Cardiac muscle cell (in vitro differentiated cells and primary cell): ENCODE measurements at regions not wholly inside any gene's neighbourhood (a gene's known extent, or its start where the extent isn't known, plus 50 kb on each side); places are given as distances from the start of the nearest gene placed in this dataset.

Experiments used
- DNase-seq, 2 donors: peaks; one replicate each; pipeline versions ENCODE4 v3.0.0 to v3.0.0-alpha.2; 2010 to 2017; ENCODE audit warnings: low read depth in 1 of 2, low spot score in 1 of 2
- H3K27ac ChIP-seq: fragments of 200-600 bp; sonication (generic); 2 replicates; pipeline ENCODE4 v1.5.1; 2016
- H3K27me3 ChIP-seq: fragments of 200-600 bp; sonication (generic); 2 replicates; pipeline ENCODE4 v1.6.0; 2016; ENCODE audit warnings: control low read depth
- H3K36me3 ChIP-seq: fragments of 200-600 bp; sonication (generic); 2 replicates; pipeline ENCODE4 v1.5.1; 2016; ENCODE audit warnings: control low read depth
- H3K4me1 ChIP-seq: fragments of 200-600 bp; sonication (generic); 2 replicates; pipeline ENCODE4 v1.8.1; 2017; ENCODE audit warnings: low read depth, mild to moderate bottlenecking, mixed run types
- H3K4me3 ChIP-seq: fragments of 200-600 bp; sonication (generic); 2 replicates; pipeline ENCODE4 v1.5.1; 2016; ENCODE audit warnings: mild to moderate bottlenecking
- H3K9me3 ChIP-seq: fragments of 200-600 bp; sonication (generic); 2 replicates; pipeline ENCODE4 v1.5.1; 2017; ENCODE audit warnings: low read depth, mild to moderate bottlenecking, control low read depth
- TF ChIP-seq, protein P1 (sequence below): IDR thresholded peaks from 2 replicates; pipeline ENCODE4 v1.5.1; 2012; ENCODE audit warnings: low read depth, mild to moderate bottlenecking, low read length

GRCh38 chr4:137193564-137193963, 338.7 kb downstream of the PCDH18 start:
- no peak for DNase-seq
- no peak overlapping the region for H3K4me3 ChIP-seq
- no peaks in the 10 kb centered on the region for H3K27me3 ChIP-seq
- TF ChIP-seq, protein P1, sequence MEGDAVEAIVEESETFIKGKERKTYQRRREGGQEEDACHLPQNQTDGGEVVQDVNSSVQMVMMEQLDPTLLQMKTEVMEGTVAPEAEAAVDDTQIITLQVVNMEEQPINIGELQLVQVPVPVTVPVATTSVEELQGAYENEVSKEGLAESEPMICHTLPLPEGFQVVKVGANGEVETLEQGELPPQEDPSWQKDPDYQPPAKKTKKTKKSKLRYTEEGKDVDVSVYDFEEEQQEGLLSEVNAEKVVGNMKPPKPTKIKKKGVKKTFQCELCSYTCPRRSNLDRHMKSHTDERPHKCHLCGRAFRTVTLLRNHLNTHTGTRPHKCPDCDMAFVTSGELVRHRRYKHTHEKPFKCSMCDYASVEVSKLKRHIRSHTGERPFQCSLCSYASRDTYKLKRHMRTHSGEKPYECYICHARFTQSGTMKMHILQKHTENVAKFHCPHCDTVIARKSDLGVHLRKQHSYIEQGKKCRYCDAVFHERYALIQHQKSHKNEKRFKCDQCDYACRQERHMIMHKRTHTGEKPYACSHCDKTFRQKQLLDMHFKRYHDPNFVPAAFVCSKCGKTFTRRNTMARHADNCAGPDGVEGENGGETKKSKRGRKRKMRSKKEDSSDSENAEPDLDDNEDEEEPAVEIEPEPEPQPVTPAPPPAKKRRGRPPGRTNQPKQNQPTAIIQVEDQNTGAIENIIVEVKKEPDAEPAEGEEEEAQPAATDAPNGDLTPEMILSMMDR, result no peak
- no peaks in the 10 kb centered on the region for H3K36me3 ChIP-seq
- no peak overlapping the region for H3K27ac ChIP-seq
- H3K9me3 ChIP-seq, result no peaks in the 10 kb centered on the region
- no peaks in the 10 kb centered on the region for H3K4me1 ChIP-seq

DNA sequence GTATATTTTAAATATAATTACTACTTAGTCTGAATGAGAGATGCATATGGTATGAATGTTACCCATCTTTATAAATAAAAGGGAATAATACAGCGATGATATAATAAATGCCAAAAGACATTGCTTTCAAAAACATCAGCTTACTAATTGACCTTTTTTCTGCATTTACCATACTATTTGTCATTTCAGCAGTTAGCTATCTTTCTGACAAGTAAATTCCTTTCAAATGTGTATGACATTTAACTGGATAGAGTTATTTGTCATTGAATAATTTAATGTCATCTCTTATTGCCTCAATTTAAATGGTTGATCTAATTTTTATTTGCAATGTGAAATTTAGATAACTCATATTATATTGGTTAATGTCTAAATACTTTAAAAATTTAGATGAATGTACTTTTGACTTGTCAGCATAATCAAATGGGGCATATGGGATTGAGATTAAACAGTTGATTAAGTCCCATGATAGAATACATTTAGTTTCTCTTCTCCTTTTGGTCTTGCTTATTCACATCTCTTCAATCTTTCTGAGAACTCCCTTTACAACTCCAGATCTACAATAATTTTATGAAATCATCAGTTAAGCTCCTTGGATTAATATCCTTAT, 350.9 kb downstream of the PCDH18 start:
- Histone ChIP-seq H3K27me3 (no peaks in the 10 kb centered on the region), H3K27ac (no peak overlapping the region), H3K4me1 (no peaks in the 10 kb centered on the region), H3K9me3 (no peaks in the 10 kb centered on the region), H3K4me3 (no peak overlapping the region), H3K36me3 (no peaks in the 10 kb centered on the region)
- TF ChIP-seq, protein P1, result no peak
- no peak for DNase-seq

DNA sequence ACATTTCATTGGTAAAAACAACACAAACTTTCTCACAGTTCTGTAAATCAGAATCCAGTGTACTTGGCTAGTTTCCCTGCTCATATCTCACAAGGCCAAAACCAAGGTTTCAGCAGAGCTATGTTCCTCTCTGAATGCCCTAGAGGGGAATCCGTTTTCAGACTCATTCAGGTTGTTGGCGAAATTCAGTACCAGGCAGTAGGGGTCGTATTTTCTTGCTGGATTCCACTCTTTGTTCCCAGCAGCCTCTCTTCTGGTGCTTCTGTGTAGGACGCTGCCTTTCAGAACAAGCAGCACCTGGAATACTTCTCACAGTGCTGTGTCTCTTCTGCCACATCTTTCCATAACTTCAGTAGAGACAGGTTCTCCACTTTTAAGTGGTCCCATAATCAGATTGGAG, 351.9 kb downstream of the PCDH18 start:
- H3K4me3 ChIP-seq, result no peak overlapping the region
- no peak overlapping the region for H3K27ac ChIP-seq
- DNase-seq, result peak; percentile 4 to 12
- H3K27me3 ChIP-seq, result no peaks in the 10 kb centered on the region
- TF ChIP-seq, protein P1, result peak; percentile 11
- no peaks in the 10 kb centered on the region for H3K36me3 ChIP-seq
- H3K4me1 ChIP-seq, result no peaks in the 10 kb centered on the region
- H3K9me3 ChIP-seq, result no peaks in the 10 kb centered on the region

GRCh38 chr4:137156807-137157206, 375.5 kb downstream of the PCDH18 start:
- Histone ChIP-seq H3K27ac (no peak overlapping the region), H3K4me1 (no peaks in the 10 kb centered on the region), H3K4me3 (no peak overlapping the region), H3K36me3 (no peaks in the 10 kb centered on the region), H3K9me3 (no peaks in the 10 kb centered on the region), H3K27me3 (no peaks in the 10 kb centered on the region)
- TF ChIP-seq, protein P1, result no peak
- DNase-seq, result no peak

DNA sequence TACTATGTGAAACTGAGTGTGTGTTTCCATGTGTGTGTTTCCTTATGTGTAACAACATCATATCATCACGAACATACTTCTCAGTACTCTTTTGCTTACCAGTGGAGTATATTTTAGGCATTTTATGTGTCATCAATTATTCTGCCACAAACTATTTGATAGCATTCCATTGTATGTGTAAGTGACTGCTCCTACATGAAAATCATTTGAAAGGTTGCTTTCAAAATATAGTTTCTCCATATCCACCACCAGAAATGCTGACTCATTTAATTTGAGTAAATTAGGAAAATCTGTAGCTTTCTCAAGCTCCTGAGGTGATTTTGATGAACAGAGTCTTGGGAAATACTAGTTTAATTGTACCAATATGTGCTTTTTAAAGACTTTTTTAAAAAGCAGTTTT, 376.2 kb downstream of the PCDH18 start:
- Histone ChIP-seq H3K4me1 (no peaks in the 10 kb centered on the region), H3K27ac (no peak overlapping the region)
- DNase-seq, result peak in 1 of 2 donors; percentile 61

More for the DNA sequence above, 376.2 kb downstream of the PCDH18 start:
- no peak overlapping the region for H3K4me3 ChIP-seq
- no peaks in the 10 kb centered on the region for H3K9me3 ChIP-seq
- no peaks in the 10 kb centered on the region for H3K27me3 ChIP-seq
- TF ChIP-seq, protein P1, result no peak
- no peaks in the 10 kb centered on the region for H3K36me3 ChIP-seq
